Fibroblast of villous mesenchyme (primary cell): ENCODE measurements at regions not wholly inside any gene's neighbourhood (a gene's known extent, or its start where the extent isn't known, plus 50 kb on each side); places are given as distances from the start of the nearest gene placed in this dataset.

Experiments used
- DNase-seq: peaks from one replicate; pipeline ENCODE4 v3.0.0-alpha.2; 2010; ENCODE audit warnings: low read depth
- H3K4me3 ChIP-seq: 2 replicates; pipeline ENCODE4 v1.5.1; 2011; ENCODE audit warnings: low read depth, mild to moderate bottlenecking, low read length
- TF ChIP-seq, protein P1 (sequence below): IDR thresholded peaks from 2 replicates; pipeline ENCODE4 v1.5.1; 2012; ENCODE audit warnings: low read depth, mild to moderate bottlenecking, low read length; ENCODE audit not compliant: insufficient read depth

DNA sequence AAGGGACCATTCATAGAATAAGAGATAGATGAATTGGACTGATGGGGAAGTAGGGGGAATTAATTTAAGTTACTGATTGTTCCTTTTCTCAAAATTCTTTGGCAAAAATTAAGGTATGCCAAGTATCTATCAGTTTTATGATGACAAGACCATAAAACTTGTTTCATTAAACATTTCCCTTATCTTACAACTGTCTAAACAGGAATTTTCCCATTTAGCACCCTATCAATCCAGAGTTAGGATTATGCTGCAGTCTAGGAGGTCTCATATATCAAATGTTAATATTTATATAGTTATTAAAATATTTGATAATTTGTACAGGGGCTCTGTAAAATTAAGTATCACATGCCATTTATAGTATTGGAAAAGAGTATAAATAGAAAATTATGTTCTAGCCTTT lies 51.5 kb upstream of the ARID1B start:
- no peak overlapping the region for H3K4me3 ChIP-seq
- TF ChIP-seq, protein P1, sequence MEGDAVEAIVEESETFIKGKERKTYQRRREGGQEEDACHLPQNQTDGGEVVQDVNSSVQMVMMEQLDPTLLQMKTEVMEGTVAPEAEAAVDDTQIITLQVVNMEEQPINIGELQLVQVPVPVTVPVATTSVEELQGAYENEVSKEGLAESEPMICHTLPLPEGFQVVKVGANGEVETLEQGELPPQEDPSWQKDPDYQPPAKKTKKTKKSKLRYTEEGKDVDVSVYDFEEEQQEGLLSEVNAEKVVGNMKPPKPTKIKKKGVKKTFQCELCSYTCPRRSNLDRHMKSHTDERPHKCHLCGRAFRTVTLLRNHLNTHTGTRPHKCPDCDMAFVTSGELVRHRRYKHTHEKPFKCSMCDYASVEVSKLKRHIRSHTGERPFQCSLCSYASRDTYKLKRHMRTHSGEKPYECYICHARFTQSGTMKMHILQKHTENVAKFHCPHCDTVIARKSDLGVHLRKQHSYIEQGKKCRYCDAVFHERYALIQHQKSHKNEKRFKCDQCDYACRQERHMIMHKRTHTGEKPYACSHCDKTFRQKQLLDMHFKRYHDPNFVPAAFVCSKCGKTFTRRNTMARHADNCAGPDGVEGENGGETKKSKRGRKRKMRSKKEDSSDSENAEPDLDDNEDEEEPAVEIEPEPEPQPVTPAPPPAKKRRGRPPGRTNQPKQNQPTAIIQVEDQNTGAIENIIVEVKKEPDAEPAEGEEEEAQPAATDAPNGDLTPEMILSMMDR = no peak

DNA sequence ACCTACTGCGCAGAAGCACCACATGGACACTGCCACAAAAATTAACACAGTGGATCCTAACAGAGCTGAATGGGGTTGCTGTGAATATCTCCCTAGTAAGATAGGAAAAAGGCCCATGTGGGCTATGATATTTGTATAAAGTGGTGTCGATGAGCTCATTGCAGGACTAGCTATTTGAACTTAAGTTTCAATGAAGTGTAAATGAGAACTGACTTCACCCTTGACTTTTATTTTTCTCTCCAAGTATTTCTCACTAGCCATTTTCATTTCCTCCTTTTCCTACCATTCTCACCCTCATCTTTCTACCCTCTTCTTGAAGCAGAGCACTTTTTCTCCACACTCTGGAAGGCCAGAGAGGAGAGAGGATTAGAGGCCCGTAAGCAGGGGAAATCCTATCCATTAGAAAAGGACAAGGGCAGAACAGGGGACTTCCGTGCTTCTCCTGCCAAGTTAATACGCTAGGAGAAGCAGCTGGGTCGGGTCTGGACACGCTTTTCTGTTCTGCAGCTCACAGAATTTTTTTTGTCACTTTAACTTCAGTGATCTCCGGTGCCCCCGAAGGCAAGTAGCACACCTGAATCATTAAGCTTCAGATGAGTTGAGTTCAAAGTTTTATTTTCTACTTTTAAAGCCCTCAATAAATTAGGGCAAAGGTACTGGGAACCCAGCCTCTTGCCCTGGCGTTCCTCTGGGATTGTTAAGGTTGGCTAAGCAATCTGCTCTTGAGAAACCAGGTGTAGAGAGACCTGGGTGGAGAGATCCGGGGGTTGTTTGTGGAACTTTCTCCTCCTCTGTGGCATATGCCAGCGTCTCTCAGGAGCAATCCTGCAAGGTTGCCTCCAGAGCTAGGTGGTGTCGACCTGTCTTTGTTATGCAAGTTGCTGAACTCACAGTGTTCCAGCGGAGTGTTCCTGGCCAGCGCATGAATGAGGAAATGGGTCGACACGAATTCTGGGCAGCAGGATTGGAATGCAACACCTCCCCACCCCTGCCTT lies 56.2 kb upstream of the ARID1B start:
- TF ChIP-seq, protein P1 = no peak
- H3K4me3 ChIP-seq = no peak overlapping the region
- no peak for DNase-seq

More for the DNA sequence above, 51.5 kb upstream of the ARID1B start:
- DNase-seq = no peak

DNA sequence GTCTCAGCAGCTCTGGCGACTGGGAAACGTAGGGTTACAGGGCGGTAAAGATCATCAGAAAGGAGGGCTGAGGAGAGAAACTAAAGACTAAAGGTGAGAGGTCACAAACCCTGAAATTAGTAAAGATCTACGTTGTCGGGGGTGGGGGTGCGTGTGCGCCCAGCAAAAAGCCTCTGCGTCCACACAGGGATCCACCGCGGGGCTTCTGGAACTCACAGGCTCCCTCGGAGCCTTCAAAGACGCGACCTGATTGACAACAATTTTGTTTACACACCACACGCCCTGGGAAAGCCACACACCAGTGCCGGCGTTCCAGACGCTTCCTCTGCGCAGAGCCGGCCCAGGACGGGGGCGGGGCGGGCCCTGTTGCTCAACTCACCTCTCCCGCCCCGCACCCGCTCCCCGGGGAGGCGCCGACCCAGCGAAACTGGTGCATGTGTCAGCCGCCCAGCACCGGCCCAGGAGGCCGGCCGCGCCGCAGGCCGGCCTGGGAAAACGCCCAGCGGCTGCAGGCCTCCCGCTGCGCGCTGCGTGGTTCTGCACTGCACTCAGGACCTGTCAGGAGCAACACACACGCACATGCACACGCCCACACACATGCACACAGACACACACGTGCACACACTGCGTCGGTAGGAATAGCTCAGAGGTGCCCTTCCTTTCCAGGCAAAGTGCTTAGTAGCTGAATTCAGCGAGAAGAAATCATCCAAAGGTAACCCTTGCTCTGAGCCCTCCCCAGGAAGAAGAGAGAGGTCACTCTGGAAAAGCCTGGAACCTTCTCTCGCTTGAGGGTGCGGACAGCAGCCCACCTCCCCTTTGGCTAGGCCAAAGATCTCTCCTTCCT lies 57.2 kb upstream of the ARID1B start:
- TF ChIP-seq, protein P1 = no peak
- H3K4me3 ChIP-seq = peak overlapping the region; percentile 50
- peak; percentile 97 for DNase-seq

DNA sequence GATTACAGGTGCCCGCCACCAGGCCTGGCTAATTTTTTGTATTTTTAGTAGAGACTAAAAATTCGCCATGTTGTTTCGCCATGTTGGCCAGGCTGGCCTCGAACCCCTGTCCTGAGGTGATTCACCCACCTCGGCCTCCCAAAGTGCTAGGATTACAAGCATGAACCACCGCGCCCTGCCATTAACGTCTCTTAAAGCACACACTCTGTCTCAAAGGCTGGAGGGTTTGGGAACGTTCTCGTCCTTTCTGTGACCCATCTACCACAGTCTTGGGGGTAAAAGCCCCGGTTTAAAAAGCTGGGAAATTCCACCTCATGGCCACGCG lies 57.8 kb upstream of the ARID1B start:
- peak; percentile 44 for DNase-seq
- H3K4me3 ChIP-seq = peak overlapping the region; percentile 50
- TF ChIP-seq, protein P1 = no peak

DNA sequence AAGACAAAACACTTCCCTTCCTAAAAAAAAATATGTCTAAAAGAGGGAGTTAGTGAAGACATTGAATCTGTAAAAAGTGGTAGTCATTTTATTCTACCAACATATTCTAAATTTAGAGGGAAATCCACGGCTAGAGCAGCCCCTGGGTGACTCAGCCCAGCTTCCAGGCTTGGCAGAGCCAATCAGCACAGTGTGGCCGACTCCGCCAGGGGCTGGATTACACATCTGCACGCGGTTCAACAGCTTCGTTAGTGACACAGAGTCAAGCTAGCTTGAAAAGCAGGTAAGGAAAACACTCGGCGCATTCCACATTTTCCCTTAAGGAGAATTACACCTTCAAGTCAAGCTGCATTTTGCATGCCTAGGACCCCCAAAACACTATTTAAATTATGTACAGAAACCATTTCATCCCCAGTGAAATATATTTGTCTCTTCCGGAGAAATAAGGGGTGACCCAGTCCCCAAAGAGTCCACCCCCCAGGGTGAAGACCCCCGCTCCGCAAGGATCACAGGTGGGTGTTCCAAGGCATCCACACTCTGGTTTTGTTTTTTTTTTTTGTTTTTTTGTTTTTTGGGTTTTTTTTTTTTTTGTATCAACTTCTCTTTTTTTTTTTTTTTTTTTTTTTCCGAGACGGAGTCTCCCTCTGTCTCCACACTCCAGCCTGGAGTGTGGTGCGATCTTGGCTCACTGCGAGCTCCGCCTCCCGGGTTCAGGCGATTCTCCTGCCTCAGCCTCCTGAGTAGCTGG lies 58.4 kb upstream of the ARID1B start:
- no peak overlapping the region for H3K4me3 ChIP-seq
- TF ChIP-seq, protein P1 = no peak
- DNase-seq = peak; percentile 64

DNA sequence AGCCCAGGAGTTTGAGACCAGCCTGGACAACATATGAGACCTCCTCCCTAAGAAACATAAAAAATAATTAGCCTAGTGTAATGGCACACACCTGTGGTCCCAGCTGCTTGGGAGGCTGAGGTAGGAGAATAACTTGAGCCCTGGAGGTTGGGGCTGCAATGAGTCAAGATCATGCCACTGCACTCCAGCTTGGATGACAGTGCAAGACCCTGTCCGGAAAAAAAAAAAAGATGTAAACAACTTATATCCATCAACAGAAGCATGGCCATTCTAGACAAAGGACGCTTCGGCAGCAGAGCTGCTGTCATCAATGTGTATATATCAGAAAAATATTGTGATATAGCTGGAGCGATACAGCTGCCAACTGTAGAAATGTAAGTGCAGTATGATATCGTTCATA lies 59.6 kb upstream of the ARID1B start:
- TF ChIP-seq, protein P1 = no peak
- DNase-seq = no peak
- H3K4me3 ChIP-seq = no peak overlapping the region
